HG02759 (cell line): ENCODE measurements at regions not wholly inside any gene's neighbourhood (a gene's known extent, or its start where the extent isn't known, plus 50 kb on each side); places are given as distances from the start of the nearest gene placed in this dataset.

Source experiments
- ATAC-seq: cut with Tn5 transposase; IDR thresholded peaks from one replicate; pipeline ENCODE4 v1.9.1; 2021; ENCODE audit warnings: mild to moderate bottlenecking, moderate library complexity; ENCODE audit not compliant: unreplicated experiment

- no peak for ATAC-seq
These were observed 840.4 kb downstream of the USP25 start for GRCh38 chr21:16570171-16570570.

DNA sequence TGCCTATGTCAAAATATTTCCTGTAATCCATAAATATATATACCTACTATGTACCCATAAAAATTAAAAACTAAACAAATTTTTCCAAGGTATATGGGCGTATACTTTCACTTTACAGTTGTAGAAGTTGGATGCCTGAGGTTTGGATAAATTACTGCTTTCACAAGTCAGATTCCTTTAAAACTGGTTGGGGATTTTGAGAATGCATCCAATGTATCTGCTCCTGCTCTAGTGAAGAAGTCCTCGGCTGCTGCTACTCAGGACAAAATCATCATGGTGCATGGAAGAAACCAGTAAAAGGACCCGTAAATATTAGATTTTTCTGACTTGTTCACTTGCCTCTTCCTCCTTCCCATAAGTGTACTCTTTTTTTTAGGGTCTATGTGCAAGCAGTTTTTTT, 841.1 kb downstream of the USP25 start:
- ATAC-seq: no peak

GRCh38 chr21:16571594-16571993, 841.8 kb downstream of the USP25 start:
- no peak for ATAC-seq

DNA sequence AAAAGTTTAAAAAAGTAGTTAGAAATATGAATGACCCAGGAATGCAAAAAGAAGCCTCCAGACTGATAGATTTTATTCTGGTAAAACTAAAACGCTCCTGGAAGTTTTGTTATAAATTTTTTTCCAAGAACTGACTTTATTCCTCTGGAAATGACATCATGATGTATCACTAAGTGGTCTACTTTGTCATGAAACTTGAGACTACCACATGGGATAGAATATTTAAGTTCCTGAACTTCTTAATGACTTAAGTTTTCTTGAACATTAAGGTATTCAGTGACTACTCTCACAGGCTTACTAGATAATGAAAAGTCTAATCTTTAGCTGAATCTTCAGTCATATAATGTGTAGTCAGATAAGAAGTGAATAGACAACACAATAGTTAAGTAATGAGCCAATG, 842.2 kb downstream of the USP25 start:
- no peak for ATAC-seq

DNA sequence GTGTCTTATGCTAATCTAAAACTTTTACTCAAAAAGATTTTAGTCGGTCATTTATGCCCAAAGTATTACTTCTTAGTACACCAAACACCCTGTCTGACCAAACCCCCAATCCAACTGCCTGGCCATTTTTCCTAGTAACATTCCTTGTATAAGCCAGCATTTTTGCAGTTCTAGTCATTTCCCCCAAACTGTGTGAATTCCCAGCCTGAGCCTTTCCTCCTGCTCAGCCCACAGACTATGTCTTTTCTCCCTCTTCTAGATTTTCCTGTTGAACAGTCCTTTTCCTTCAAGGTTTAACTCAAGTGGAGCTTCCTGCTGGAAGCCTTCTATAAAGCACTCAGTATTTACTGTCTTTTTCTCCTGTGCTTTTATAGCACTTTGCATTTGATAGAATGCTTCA, 843.8 kb downstream of the USP25 start:
- ATAC-seq: no peak

- no peak for ATAC-seq
These were observed 848.2 kb downstream of the USP25 start for GRCh38 chr21:16577975-16578374.

GRCh38 chr21:16578912-16579311, 849.1 kb downstream of the USP25 start:
- ATAC-seq: no peak

DNA sequence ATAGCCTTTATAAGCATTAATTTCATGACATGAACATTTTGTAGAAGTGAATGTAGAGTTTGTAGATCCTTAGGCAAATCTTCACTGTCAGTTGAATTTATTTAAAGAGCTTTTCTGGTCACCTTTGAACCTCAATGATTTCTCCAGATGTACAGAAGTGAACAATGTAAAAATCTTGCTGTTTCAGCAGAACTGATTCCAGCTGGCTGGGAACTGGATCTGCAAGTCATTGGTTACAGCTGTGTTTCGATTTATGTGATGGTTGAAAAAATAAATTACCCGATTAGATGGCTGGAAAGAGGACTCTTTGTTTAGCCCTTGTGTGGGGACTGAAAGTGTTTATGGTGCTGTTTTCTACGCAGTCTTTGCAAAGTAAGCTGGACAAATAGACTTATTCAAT, 849.8 kb downstream of the USP25 start:
- no peak for ATAC-seq

DNA sequence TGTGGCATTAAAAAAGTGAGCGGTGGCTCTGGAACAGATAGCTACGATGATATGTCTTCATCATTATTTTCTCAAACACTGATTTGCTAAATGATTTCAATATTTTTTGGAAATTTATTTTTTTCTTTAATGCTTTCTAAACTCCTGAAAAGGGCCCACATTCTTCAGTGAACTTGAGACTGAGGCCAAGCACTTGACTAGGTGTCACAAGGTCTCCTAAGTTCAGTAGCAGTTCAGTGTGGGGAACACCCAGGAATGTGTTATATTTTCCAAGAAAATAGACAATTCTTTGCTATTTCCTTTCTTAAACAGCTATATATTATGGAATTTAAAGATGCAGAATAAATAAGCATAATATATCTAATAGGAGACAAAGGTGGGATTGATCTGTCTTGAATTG, 850.9 kb downstream of the USP25 start:
- no peak for ATAC-seq

GRCh38 chr21:16583556-16583955, 853.8 kb downstream of the USP25 start:
- ATAC-seq: no peak

GRCh38 chr21:16584756-16585155, 855.0 kb downstream of the USP25 start:
- no peak for ATAC-seq

GRCh38 chr21:16585896-16586295, 856.1 kb downstream of the USP25 start:
- no peak for ATAC-seq

DNA sequence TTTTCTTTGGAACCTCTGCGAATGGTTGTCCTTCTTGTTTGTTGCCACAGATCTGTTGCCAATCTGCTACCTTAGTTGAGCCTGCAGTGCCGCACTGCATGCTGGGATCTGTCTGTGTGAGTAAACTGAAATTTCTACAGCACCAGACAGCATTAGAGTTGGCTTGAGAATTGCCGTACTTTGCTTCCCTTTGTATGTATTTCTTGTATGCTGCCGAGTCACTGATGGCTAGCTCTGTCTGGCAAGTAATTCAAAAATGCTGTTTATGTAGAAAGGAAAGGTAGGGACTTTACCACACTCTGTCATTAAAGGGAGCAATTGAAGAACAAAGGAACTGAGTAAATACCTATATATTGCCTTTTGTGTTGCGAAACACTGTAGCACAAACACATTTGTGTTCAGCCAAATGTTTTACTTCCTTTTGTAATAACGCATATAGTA, 857.4 kb downstream of the USP25 start:
- no peak for ATAC-seq

DNA sequence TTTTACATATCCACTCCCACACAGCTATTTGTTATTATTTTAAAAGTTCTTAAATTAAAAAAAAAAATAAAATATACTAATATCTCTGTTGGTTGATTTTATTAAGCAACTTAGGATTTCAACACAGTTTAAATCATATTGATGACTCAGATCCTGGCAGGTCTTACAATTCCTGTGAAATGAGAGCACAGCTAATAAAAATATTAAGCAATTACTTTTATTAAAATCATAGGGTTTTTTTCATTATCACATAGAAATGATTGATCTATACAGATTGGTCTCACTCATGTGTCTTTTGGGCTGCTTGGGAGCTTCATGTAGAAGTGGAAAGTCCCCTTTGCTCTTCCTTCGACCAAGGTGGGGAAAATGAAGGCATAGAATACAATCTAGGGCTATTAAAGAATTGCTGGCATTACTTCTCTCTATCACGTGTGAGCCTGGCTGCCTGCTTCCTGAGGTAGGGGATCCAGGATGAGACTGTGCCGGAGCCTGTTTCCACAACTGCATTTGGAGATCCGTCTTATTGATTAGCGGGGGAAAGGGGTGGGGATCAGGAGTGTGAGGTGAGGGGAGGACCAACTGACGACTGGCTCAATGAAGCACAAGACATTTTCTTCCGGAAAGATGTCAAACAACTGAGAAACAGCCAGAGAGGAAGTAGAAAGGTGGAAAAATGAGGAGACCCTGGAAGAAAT, 858.0 kb downstream of the USP25 start:
- ATAC-seq: no peak

GRCh38 chr21:16588433-16588860, 858.7 kb downstream of the USP25 start:
- no peak for ATAC-seq

DNA sequence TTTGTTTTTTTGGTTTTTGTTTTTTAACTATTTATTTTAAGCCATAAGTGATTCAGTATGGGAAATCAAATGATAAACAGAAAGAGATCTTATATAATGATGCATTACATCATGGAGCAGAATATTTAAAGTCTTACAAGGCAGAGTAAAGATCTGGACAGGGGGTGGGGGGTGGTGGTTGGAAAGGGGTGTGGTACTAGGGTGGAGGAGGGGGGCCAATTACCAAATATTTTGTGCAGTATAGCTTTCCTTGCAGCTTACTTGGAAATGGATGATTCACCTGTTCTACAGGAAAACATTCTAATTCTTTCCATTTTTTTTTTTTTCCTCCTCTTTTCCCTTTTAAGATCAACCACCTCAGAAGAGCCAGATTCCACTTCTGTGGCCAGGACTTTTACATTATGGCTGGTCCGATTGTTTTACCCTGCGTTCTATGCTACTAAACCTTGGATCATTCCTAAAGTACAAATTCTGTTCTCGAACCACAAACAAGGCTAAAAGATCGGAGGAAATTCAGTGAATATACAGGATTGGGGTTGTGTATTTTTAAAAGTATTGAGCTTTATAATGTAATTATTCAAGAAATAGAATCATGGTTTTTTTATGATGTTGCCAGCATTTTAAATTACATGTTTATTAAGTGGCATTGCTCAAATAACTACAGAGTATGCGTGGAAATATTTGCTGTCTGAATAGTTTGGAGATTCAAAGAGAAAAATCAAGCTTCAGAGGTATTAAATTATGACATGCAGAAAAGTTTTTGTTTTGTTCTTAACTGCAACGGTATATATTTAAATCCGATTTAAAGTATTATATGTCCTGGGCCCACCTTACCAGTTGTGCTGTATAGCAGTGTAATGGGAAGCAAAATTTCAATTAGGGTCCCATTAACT, 859.5 kb downstream of the USP25 start:
- no peak for ATAC-seq

GRCh38 chr21:16590186-16590585, 860.4 kb downstream of the USP25 start:
- ATAC-seq: no peak

GRCh38 chr21:16590641-16591292, 861.0 kb downstream of the USP25 start:
- no peak for ATAC-seq

GRCh38 chr21:16592381-16592780, 862.6 kb downstream of the USP25 start:
- ATAC-seq: no peak

DNA sequence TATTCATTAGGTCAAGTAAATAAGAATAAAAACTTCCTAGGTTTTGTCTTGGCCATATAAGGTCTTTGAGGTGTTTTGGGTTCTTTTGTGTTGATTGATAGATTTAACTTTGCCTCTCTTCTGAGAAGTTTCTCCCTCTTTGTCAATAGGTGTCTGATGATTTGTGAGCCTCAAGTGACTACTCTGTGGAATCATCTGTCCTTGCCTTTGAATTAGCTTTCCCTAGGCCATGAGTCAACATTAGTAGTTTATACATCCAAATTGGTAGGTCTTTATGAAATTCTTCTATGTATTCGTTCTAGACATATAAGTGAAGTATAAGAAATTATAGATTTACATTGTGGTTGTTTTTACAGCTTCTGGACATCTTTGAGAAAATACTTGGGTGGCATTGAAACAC, 864.4 kb downstream of the USP25 start:
- ATAC-seq: no peak

GRCh38 chr21:16596369-16596768, 866.6 kb downstream of the USP25 start:
- no peak for ATAC-seq

- ATAC-seq: no peak
These were observed 868.0 kb downstream of the USP25 start for GRCh38 chr21:16597753-16598152.
